PC-3 (cell line): ENCODE measurements at regions not wholly inside any gene's neighbourhood (a gene's known extent, or its start where the extent isn't known, plus 50 kb on each side); places are given as distances from the start of the nearest gene placed in this dataset.
A peak's percentile ranks its signal among the peaks of the same experiment; 100 is the strongest.

Experiments
- CTCF ChIP-seq: fragments of 300-600 bp; sonication (generic); conservative IDR thresholded peaks from 2 replicates; pipeline ENCODE4 v1.5.1; 2017; ENCODE audit warnings: antibody characterized with exemption, low read depth, mild to moderate bottlenecking, low read length
- EZH2phosphoT487 ChIP-seq: fragments of 300-600 bp; sonication (generic); IDR thresholded peaks from 2 replicates; pipeline ENCODE4 v1.6.1; 2018; ENCODE audit warnings: mild to moderate bottlenecking, antibody characterized with exemption, low read length, borderline replicate concordance

DNA sequence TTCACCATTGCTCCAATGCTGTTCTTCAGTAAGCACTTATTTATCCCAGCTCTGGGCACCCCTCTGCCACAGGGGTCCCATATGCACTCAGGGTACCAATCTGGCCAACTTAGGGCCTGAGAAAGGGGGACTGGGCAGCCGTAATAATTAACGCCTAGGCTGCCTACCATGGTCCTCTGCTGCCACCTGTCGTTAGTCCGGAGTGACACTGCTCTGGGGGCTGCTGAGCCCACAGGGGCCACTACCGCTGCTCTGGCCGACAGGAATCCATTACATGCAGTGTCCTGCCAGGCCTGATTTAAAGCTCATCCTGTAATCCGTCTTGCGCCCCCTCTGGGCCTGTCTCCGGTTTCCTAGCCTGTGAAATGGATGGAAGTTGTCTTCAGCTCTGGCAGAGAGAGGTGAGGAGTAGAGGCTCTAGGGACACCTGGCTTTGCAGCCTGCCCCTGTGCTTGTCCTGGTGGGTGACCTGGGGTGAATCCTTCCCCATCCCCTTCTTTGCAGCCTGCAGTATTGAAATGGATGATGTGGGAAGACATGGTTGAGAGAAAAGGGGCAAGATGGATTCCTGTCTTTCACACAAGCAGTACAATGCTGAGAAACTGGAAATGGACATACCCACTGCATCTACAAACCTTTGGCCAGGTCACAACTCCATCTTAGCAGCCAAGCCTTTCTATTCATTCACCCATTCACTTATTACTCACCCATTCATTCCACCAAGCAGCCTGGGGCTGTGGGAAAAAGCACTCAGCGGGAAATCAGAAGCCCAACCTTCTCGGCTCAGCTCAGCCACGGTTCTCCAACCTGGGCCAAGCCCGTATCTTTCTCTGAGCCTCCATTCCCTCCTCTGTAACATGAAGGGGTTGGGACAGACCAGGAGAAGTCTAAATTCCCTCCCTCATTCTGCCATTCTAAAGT, 116.3 kb upstream of the NALF2 start:
- TF ChIP-seq CTCF, result peak; percentile 82
- TF ChIP-seq EZH2phosphoT487, result no peak
